RPMI7951 (cell line): ENCODE measurements at regions not wholly inside any gene's neighbourhood (a gene's known extent, or its start where the extent isn't known, plus 50 kb on each side); places are given as distances from the start of the nearest gene placed in this dataset.
"Not testable (repeated sequence)": the region's sequence is repeated elsewhere in the genome, so short reads cannot be mapped to it uniquely, and the experiment has no call there.

ENCODE experiments used
- DNase-seq: peaks from one replicate; pipeline ENCODE4 v3.0.0-alpha.2; 2012; ENCODE audit warnings: low read depth

- no peak for DNase-seq
Measured at GRCh38 chr4:38279650-38280322, 319.6 kb downstream of the PTTG2 start.

GRCh38 chr4:38280323-38280706 lies 320.1 kb downstream of the PTTG2 start:
- DNase-seq: no peak

GRCh38 chr4:38281371-38282071 lies 321.3 kb downstream of the PTTG2 start:
- peak; percentile 25 for DNase-seq

GRCh38 chr4:38283724-38284123 lies 323.5 kb downstream of the PTTG2 start:
- DNase-seq: no peak

- no peak for DNase-seq
Measured at GRCh38 chr4:38284294-38285030, 324.3 kb downstream of the PTTG2 start.

- no peak for DNase-seq
Measured at GRCh38 chr4:38287101-38287851, 327.1 kb downstream of the PTTG2 start.

GRCh38 chr4:38289553-38289952 lies 329.4 kb downstream of the PTTG2 start:
- DNase-seq: no peak

- peak; percentile 53 for DNase-seq
Measured at GRCh38 chr4:38290366-38290765, 330.2 kb downstream of the PTTG2 start.

- DNase-seq: no peak
Measured at GRCh38 chr4:38290914-38291313, 330.7 kb downstream of the PTTG2 start.

GRCh38 chr4:38292529-38292928 lies 332.3 kb downstream of the PTTG2 start:
- peak; percentile 47 for DNase-seq

- no peak for DNase-seq
Measured at GRCh38 chr4:38294238-38294637, 334.0 kb downstream of the PTTG2 start.

GRCh38 chr4:38297061-38297460 lies 336.9 kb downstream of the PTTG2 start:
- peak; percentile 14 for DNase-seq

GRCh38 chr4:38298868-38299713 lies 338.9 kb downstream of the PTTG2 start:
- DNase-seq: no peak

GRCh38 chr4:38302910-38303309 lies 342.7 kb downstream of the PTTG2 start:
- no peak for DNase-seq

- DNase-seq: not testable (repeated sequence)
Measured at GRCh38 chr4:38304460-38304859, 344.3 kb downstream of the PTTG2 start.

- DNase-seq: no peak
Measured at GRCh38 chr4:38306482-38307071, 346.4 kb downstream of the PTTG2 start.

GRCh38 chr4:38308728-38309311 lies 348.6 kb downstream of the PTTG2 start:
- DNase-seq: peak; percentile 63

GRCh38 chr4:38309471-38309870 lies 349.3 kb downstream of the PTTG2 start:
- DNase-seq: no peak

GRCh38 chr4:38310446-38311043 lies 350.3 kb downstream of the PTTG2 start:
- DNase-seq: peak; percentile 74
